ENCODE measurements at regions not wholly inside any gene's neighbourhood (a gene's known extent, or its start where the extent isn't known, plus 50 kb on each side); places are given as distances from the start of the nearest gene placed in this dataset.

- TF ChIP-seq CTCF (IDR thresholded peaks at IDR 0.05; ENCODE audit: low read depth, low read length, missing input control) (no peak), MAX (IDR thresholded peaks at IDR 0.05) (no peak), REST (IDR thresholded peaks at IDR 0.05) (no peak), EGR1 (IDR thresholded peaks at IDR 0.05; ENCODE audit: low read depth in 2 of 2) (no peak), GABPA (IDR thresholded peaks at IDR 0.05 in 1 of 2, conservative IDR thresholded peaks at IDR 0.05 in 1 of 2) (no peak), YY1 (IDR thresholded peaks at IDR 0.05) (no peak), NR2F2 (IDR thresholded peaks at IDR 0.05) (no peak), RAD21 (IDR thresholded peaks at IDR 0.05) (no peak)
Observed at GRCh38 chr4:132556316-132556715, 592.8 kb upstream of the PCDH10 start.

Data from liver (tissue), 3 donors.